B cell (primary cell): ENCODE measurements at regions not wholly inside any gene's neighbourhood (a gene's known extent, or its start where the extent isn't known, plus 50 kb on each side); places are given as distances from the start of the nearest gene placed in this dataset.

Experiments
- CTCF ChIP-seq: fragments of 200-600 bp; IDR thresholded peaks from one replicate; pipeline ENCODE4 v1.8.0; 2022; ENCODE audit warnings: antibody characterized with exemption, mild to moderate bottlenecking
- EZH2 ChIP-seq: IDR thresholded peaks from 2 replicates; pipeline ENCODE4 v1.6.1; 2012; ENCODE audit warnings: borderline replicate concordance, low read depth, mild to moderate bottlenecking, moderate library complexity, low read length; ENCODE audit not compliant: insufficient read depth, poor library complexity, severe bottlenecking

- TF ChIP-seq CTCF (no peak), EZH2 (no peak)
Observed at GRCh38 chr6:77264970-77265369, 198.3 kb downstream of the HTR1B start.
